T-helper 1 cell treated with Interleukin-12 subunit alpha and Interleukin-12 subunit beta and Interleukin-4 antibody, amounts not matched to agents 30 μg/mL and 1 μg/mL, for 36 hours (primary cell): ENCODE measurements at regions not wholly inside any gene's neighbourhood (a gene's known extent, or its start where the extent isn't known, plus 50 kb on each side); places are given as distances from the start of the nearest gene placed in this dataset.

Source experiments
- H3K27ac Mint-ChIP-seq: one replicate; pipeline ENCODE4 v1.8.0; 2021; ENCODE audit warnings: mild to moderate bottlenecking, mixed read lengths
- H3K27me3 Mint-ChIP-seq: one replicate; pipeline ENCODE4 v1.8.0; 2021; ENCODE audit warnings: low read depth, mixed read lengths
- H3K36me3 Mint-ChIP-seq: one replicate; pipeline ENCODE4 v1.8.0; 2021; ENCODE audit warnings: low read depth, mixed read lengths
- H3K4me1 Mint-ChIP-seq: one replicate; pipeline ENCODE4 v1.8.0; 2021; ENCODE audit warnings: low read depth, mixed read lengths
- H3K4me3 Mint-ChIP-seq: one replicate; pipeline ENCODE4 v1.8.0; 2021; ENCODE audit warnings: mild to moderate bottlenecking, moderate library complexity, mixed read lengths
- H3K9me3 Mint-ChIP-seq: one replicate; pipeline ENCODE4 v1.8.0; 2021; ENCODE audit warnings: mixed read lengths

GRCh38 chr2:128622371-128622770, 303.7 kb upstream of the HS6ST1 start:
- H3K4me1 Mint-ChIP-seq = peaks cover 23% of the 10 kb centered on the region
- no peak overlapping the region for H3K4me3 Mint-ChIP-seq
- H3K27me3 Mint-ChIP-seq = peaks cover 17% of the 10 kb centered on the region
- peaks cover 1% of the 10 kb centered on the region for H3K36me3 Mint-ChIP-seq
- H3K9me3 Mint-ChIP-seq = no peaks in the 10 kb centered on the region
- H3K27ac Mint-ChIP-seq = no peak overlapping the region

GRCh38 chr2:128622955-128623620, 304.4 kb upstream of the HS6ST1 start:
- H3K4me1 Mint-ChIP-seq = peaks cover 23% of the 10 kb centered on the region
- no peaks in the 10 kb centered on the region for H3K9me3 Mint-ChIP-seq
- H3K27me3 Mint-ChIP-seq = peaks cover 22% of the 10 kb centered on the region
- H3K27ac Mint-ChIP-seq = peak overlapping the region; percentile 20
- no peak overlapping the region for H3K4me3 Mint-ChIP-seq
- peaks cover 1% of the 10 kb centered on the region for H3K36me3 Mint-ChIP-seq

- Mint-ChIP-seq H3K27ac (peak overlapping the region; percentile 76), H3K4me1 (peaks cover 23% of the 10 kb centered on the region), H3K4me3 (peak overlapping the region; percentile 63), H3K9me3 (no peaks in the 10 kb centered on the region), H3K36me3 (peaks cover 1% of the 10 kb centered on the region), H3K27me3 (peaks cover 28% of the 10 kb centered on the region)
Observed at GRCh38 chr2:128623776-128624761, 305.4 kb upstream of the HS6ST1 start.

GRCh38 chr2:128624956-128625355, 306.3 kb upstream of the HS6ST1 start:
- peaks cover 23% of the 10 kb centered on the region for H3K4me1 Mint-ChIP-seq
- peaks cover 34% of the 10 kb centered on the region for H3K27me3 Mint-ChIP-seq
- peaks cover 1% of the 10 kb centered on the region for H3K36me3 Mint-ChIP-seq
- H3K27ac Mint-ChIP-seq = no peak overlapping the region
- H3K9me3 Mint-ChIP-seq = no peaks in the 10 kb centered on the region
- no peak overlapping the region for H3K4me3 Mint-ChIP-seq

- Mint-ChIP-seq H3K36me3 (peaks cover 1% of the 10 kb centered on the region), H3K9me3 (no peaks in the 10 kb centered on the region), H3K27me3 (peaks cover 35% of the 10 kb centered on the region), H3K27ac (no peak overlapping the region), H3K4me3 (no peak overlapping the region), H3K4me1 (peaks cover 23% of the 10 kb centered on the region)
Observed at GRCh38 chr2:128625421-128625820, 306.8 kb upstream of the HS6ST1 start.

GRCh38 chr2:128625963-128626759, 307.5 kb upstream of the HS6ST1 start:
- Mint-ChIP-seq H3K27ac (no peak overlapping the region), H3K36me3 (peaks cover 1% of the 10 kb centered on the region), H3K27me3 (peaks cover 37% of the 10 kb centered on the region), H3K4me1 (peaks cover 23% of the 10 kb centered on the region), H3K9me3 (no peaks in the 10 kb centered on the region), H3K4me3 (no peak overlapping the region)

GRCh38 chr2:128626760-128627511, 308.3 kb upstream of the HS6ST1 start:
- H3K9me3 Mint-ChIP-seq = no peaks in the 10 kb centered on the region
- no peak overlapping the region for H3K4me3 Mint-ChIP-seq
- H3K36me3 Mint-ChIP-seq = peaks cover 1% of the 10 kb centered on the region
- no peak overlapping the region for H3K27ac Mint-ChIP-seq
- H3K27me3 Mint-ChIP-seq = peaks cover 41% of the 10 kb centered on the region
- peaks cover 23% of the 10 kb centered on the region for H3K4me1 Mint-ChIP-seq

- H3K9me3 Mint-ChIP-seq = no peaks in the 10 kb centered on the region
- no peak overlapping the region for H3K27ac Mint-ChIP-seq
- H3K4me3 Mint-ChIP-seq = no peak overlapping the region
- H3K27me3 Mint-ChIP-seq = peaks cover 48% of the 10 kb centered on the region
- peaks cover 20% of the 10 kb centered on the region for H3K4me1 Mint-ChIP-seq
- no peaks in the 10 kb centered on the region for H3K36me3 Mint-ChIP-seq
Observed at GRCh38 chr2:128628206-128628605, 309.5 kb upstream of the HS6ST1 start.

- Mint-ChIP-seq H3K36me3 (no peaks in the 10 kb centered on the region), H3K27me3 (peaks cover 53% of the 10 kb centered on the region), H3K9me3 (no peaks in the 10 kb centered on the region), H3K4me1 (peaks cover 12% of the 10 kb centered on the region), H3K27ac (no peak overlapping the region), H3K4me3 (no peak overlapping the region)
Observed at GRCh38 chr2:128628996-128629395, 310.3 kb upstream of the HS6ST1 start.

- Mint-ChIP-seq H3K27ac (no peak overlapping the region), H3K4me1 (no peaks in the 10 kb centered on the region)
Observed at GRCh38 chr2:128630974-128631697, 312.5 kb upstream of the HS6ST1 start.

GRCh38 chr2:128631698-128632500, 313.2 kb upstream of the HS6ST1 start:
- peaks cover 52% of the 10 kb centered on the region for H3K27me3 Mint-ChIP-seq
- no peaks in the 10 kb centered on the region for H3K4me1 Mint-ChIP-seq
- no peak overlapping the region for H3K27ac Mint-ChIP-seq
- H3K4me3 Mint-ChIP-seq = no peak overlapping the region
- no peaks in the 10 kb centered on the region for H3K9me3 Mint-ChIP-seq
- H3K36me3 Mint-ChIP-seq = no peaks in the 10 kb centered on the region

More at GRCh38 chr2:128630974-128631697, 312.5 kb upstream of the HS6ST1 start:
- Mint-ChIP-seq H3K36me3 (no peaks in the 10 kb centered on the region), H3K4me3 (no peak overlapping the region), H3K9me3 (no peaks in the 10 kb centered on the region), H3K27me3 (peaks cover 57% of the 10 kb centered on the region)

- H3K4me1 Mint-ChIP-seq = no peaks in the 10 kb centered on the region
- no peak overlapping the region for H3K27ac Mint-ChIP-seq
- no peaks in the 10 kb centered on the region for H3K9me3 Mint-ChIP-seq
- H3K4me3 Mint-ChIP-seq = no peak overlapping the region
- peaks cover 50% of the 10 kb centered on the region for H3K27me3 Mint-ChIP-seq
- H3K36me3 Mint-ChIP-seq = no peaks in the 10 kb centered on the region
Observed at GRCh38 chr2:128632501-128632800, 313.8 kb upstream of the HS6ST1 start.

GRCh38 chr2:128633501-128633900, 314.8 kb upstream of the HS6ST1 start:
- no peak overlapping the region for H3K27ac Mint-ChIP-seq
- H3K9me3 Mint-ChIP-seq = no peaks in the 10 kb centered on the region
- no peaks in the 10 kb centered on the region for H3K36me3 Mint-ChIP-seq
- no peak overlapping the region for H3K4me3 Mint-ChIP-seq
- no peaks in the 10 kb centered on the region for H3K4me1 Mint-ChIP-seq
- H3K27me3 Mint-ChIP-seq = peaks cover 50% of the 10 kb centered on the region
